ENCODE measurements at regions not wholly inside any gene's neighbourhood (a gene's known extent, or its start where the extent isn't known, plus 50 kb on each side); places are given as distances from the start of the nearest gene placed in this dataset.
A peak's percentile ranks its signal among the peaks of the same experiment; 100 is the strongest.
"Not testable (repeated sequence)": the region's sequence is repeated elsewhere in the genome, so short reads cannot be mapped to it uniquely, and the experiment has no call there.

DNA sequence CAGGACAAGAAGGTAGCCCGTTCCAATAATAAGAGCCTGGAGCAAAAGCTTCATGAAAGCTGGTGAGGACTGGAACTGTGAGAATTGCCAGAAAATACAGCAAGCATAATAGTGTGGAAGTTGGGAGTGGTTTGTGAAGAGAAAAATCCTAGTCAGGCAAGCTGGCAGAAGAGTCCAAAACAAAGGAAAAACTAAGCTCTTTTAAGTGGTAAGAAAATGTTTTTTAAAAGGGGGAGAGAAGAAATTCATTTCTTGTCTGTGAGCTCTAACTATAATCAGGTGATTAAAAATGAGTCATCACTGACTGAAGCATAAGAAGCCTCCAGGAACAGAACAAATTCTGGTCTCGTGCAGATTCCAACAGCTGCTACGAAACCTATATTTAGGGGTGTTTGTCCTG lies 102.6 kb downstream of the CAAP1 start:
- peak; percentile 46 for FAIRE-seq

GRCh38 chr9:26786564-26786963 lies 106.0 kb downstream of the CAAP1 start:
- FAIRE-seq: no peak

DNA sequence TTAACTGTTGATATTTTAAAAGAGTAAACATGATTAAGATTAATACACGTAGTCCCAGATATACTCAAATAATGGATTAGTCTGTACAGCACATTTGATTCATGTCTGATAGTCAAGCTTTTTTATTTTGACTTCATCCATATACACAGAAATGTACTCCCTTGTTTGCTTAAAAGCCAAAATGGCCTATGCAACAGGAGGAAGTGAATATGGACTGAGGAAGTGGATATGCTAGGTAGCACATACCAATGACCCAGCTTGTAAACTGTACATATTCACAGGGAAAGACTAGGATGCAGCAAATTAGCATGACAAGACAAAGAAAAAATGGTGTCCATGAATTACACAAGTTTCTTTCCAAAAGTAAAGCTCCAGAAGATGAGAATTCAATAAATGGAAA lies 109.7 kb downstream of the CAAP1 start:
- FAIRE-seq: no peak

DNA sequence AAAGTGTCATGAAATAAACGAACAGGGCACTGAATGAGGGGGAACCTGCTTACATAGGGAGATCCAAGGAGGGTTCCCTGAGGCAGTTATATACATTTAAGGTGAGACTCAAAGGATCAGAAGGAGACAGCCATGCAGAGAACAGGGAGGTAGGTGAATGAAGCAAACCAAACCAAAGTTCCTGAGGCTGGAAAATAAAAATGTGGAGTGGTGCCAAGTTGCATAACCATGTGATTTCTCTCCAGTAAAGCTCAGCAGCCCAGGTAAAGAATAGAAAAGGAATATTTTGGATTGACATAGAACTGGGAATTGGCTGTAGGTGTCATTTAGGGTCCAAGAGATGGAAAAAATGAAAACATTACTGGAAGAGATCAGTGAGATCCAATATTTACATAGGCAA lies 110.7 kb downstream of the CAAP1 start:
- no peak for FAIRE-seq

GRCh38 chr9:26780307-26780706 lies 112.3 kb downstream of the CAAP1 start:
- FAIRE-seq: not testable (repeated sequence)

DNA sequence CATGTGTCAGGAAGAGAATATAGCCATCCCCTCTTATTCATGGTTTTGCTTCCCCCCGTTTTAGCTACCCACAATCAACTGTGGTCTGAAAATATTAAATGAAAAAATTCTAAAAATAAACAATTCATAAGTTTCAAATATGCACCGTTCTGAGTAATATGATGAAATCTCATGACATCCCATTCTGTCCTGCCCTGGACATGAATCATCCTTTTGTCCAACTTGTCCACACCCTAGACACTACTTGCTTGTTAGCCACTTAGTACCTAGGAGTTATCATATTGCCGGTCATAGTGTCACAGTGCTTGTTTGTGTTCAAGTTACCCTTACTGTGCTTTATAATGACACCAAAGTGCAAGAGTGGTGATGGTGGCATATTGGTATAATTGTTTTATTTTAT lies 113.5 kb downstream of the CAAP1 start:
- FAIRE-seq: no peak

DNA sequence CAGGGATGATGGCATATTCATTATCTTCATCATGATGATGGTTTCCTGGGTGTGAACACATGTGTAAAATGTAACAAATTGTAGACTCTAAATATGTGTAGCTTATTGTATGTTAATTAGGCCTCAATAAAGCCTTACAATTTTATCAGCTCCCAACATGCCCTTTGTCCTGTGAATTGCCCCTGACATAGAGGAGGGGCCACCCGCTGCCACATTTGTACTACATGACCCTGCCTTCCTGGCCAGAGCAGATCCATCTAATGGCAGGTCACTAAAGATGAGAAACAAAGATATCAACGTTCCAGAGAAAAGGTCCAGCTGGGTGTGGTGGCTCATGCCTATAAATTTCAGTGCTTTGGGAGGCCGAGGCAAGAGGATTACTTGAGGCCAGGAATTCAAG lies 117.2 kb downstream of the CAAP1 start:
- FAIRE-seq: no peak

DNA sequence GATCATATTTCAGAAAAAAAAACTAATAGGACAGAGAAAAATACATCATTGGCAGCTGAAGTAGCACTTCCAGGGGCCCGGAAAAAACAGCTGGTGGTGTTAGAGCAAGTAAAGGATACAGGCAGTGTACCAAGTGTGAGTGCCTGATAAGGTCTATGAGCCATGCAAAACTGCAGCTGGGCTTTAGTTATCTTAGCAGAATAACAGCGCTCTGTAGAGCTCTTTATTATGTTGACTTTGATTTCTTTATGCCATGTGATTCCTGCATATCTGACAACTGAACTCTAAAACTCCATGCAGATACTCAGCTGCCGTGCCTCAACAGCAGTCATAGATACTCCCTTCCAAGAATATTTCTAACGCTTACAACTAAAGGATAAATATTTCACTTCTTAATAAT lies 119.5 kb downstream of the CAAP1 start:
- FAIRE-seq: no peak

DNA sequence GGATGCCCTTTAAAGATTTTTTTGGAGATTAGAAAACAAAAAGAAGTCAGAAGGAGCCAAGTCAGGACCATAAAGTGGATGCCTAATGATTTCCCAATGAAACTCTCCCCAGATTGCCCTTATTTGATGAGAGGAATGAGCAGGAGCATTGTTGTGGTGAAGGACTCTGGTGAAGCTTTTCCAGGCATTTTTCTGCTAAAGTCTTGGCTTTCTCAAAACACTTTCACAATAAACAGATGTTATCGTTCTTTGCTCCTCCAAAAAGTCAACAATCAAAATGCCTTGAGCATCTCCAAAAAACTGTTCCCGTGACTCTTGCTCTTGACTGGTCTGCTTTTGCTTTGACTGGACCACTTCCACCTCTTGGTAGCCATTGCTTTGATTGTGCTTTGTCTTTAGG lies 121.8 kb downstream of the CAAP1 start:
- no peak for FAIRE-seq

GRCh38 chr9:26768145-26768544 lies 124.5 kb downstream of the CAAP1 start:
- FAIRE-seq: no peak

DNA sequence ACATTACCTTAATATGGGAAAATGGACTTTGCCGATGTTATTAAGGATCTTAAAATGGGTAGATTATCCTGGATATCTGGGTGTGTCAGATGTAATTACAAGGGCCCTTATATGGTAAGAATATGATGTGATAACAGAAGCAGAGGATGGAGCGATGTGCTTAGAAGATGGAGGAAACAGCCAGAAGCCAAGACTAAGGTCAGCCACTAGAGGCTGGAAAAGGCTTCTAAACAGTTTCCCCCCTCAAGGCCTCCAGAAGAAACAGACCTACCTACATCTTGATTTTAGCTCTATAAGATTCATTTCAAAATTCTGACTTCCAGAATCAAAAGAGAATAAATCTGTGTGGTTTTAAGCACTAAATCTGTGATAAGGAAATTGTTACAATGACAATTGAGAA lies 131.9 kb downstream of the CAAP1 start:
- FAIRE-seq: no peak

DNA sequence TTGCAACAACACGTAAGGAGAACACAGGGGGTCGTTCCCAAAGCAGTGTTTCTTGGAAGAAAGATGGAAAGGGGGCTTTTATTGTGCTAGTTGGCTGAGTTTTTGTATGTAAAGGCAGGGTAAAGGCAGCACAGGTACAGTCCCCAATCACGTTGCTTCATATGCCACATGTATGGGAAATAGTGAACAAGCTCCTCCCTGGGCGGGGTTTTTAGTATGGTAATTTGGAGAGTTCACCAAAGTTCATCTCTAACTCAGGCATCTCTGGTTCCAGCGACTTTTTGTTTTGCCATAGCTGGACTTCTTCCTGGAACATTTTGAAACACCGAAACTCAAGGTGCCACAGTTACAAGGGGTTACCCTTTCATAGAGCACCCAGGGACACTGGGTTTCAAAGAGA lies 133.9 kb downstream of the CAAP1 start:
- no peak for FAIRE-seq

- no peak for FAIRE-seq
Measured at GRCh38 chr9:26756881-26757280, 135.7 kb downstream of the CAAP1 start.

DNA sequence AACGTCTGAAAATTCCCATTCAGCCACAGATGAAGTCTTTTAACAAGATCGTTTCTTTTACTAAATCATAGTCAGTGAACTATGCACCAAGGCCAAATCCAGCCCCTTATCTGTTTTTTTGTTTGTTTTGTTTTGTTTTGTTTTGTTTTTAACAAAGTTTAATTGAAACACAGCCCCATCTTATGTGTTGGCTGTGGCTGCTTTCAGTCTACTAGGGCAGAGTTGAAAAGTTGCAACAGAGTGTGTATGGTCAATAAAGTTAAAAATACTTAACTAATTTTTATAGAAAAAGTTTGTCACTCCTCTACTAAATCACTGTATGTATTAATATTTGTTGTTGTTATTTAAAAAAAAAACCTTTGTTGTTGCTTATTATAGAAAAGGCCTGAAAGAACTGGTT lies 137.1 kb downstream of the CAAP1 start:
- FAIRE-seq: no peak

DNA sequence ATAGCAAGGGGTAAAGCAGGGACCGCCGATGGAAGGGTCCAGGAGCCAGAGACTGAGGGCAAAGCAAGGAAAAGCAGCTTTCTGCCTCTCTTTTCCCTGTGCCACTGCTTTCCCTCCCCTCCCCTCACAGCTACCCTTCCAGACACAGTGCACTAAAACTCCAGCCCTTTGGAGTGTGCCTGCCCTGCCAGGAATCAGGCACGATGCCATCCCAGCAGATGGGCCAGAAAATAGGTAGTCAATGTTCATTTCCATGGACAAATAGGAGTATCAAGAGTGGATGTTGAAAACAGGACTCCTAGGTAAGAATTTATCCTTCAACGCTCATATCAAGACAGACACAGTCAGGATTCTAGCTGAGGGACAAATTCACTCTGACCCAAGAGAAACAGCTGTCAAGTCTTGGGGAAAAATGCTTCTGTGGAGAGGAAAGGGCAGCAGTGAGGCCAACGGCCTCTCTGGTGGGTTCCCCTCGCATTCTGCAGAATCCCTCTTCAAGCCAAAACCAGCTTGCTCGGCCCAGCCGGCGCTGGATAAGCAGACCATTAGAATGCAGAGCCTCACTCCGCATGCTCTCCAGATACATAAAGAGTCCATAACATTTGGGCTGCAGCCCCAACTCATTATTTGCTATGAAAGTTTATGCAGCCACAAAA lies 138.0 kb downstream of the CAAP1 start:
- no peak for FAIRE-seq

DNA sequence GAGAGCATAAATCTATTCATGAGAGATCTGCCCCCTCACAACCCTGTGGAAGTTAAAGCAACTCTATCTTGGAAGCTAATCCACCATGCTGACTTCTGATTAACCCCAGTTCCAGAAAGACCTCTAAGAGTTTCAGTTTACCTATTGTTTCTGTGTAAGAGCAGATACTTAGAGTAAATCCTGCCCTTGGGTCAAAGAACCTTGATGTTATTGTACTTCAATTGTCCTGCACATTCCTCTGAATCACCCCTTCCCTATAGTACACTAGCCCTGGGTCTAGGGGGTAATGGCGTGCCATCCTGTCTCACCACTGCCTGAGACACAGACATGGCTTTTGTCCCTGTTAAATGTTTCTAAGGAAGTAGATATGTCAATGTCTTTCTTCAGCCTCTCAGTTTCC lies 138.6 kb downstream of the CAAP1 start:
- FAIRE-seq: no peak

GRCh38 chr9:26750162-26750561 lies 142.4 kb downstream of the CAAP1 start:
- FAIRE-seq: no peak

DNA sequence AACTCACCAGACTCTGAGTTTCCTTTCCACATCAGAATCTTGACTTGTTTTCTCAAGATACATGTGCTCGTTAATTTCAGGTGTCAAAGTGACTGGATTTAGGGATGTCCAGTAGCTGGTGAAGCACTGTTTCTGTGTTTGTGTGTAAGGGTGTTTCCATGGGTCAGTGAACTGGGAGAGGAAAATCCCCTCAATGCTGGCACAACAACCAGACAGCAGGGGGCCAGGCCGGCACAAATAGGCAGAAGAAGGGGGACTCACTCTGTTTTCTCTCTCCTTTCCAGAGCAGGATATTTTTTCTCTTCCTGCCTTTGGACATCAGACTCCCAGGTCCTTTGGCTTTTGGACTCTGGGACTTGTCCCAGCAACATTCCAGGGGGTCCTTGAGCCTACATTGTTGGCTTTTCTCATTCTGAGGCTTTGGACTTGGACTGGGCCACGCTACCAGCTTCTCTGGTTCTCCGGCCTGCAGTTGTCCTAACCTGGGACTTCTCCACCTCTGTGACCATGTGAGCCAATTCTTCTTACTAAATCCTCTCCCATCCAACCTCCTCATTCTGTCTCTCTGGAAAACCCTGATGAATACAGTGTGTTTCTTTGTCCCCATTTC lies 144.0 kb downstream of the CAAP1 start:
- FAIRE-seq: no peak

- FAIRE-seq: no peak
Measured at GRCh38 chr9:26747611-26748010, 145.0 kb downstream of the CAAP1 start.

GRCh38 chr9:26746357-26747072 lies 146.1 kb downstream of the CAAP1 start:
- FAIRE-seq: no peak

- no peak for FAIRE-seq
Measured at GRCh38 chr9:26745111-26745510, 147.5 kb downstream of the CAAP1 start.

- FAIRE-seq: peak; percentile 92
Measured at GRCh38 chr9:26744191-26744965, 148.2 kb downstream of the CAAP1 start.

DNA sequence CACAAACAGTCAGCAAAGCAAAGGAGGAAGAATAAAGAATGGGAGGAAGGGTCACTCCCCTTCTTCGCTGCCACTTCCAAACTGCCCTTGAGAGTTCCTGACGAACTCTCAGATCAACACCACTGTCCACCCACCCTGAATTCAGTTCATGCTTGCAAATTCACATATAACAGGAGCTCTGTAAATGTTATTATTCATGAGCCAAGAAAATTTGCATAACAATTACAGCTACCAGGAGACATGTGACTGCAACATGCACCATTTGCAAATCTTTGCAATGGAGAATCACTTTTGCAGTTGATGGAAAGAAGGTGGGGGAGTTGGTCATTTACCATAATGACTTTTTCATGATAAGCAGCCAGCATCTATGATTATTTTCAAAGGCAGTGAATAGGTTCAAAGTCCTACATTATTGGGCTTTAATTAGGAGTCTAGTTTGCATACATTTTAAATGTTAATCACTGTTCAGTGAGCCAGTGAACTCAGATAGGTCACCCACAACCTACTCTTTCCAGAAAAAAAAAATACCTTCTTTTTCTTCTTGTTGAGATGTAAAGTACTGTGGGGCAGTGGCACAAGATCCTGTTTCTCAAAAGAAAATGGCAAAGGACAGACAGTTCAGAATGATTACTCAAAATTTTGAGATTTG lies 149.7 kb downstream of the CAAP1 start:
- no peak for FAIRE-seq

Data from endometrium (tissue), 2 donors.